Fibroblast of pulmonary artery (primary cell): ENCODE measurements at regions not wholly inside any gene's neighbourhood (a gene's known extent, or its start where the extent isn't known, plus 50 kb on each side); places are given as distances from the start of the nearest gene placed in this dataset.

Experiments
- DNase-seq: peaks from one replicate; pipeline ENCODE4 v3.0.0-alpha.2; 2010; ENCODE audit warnings: low read depth
- H3K4me3 ChIP-seq: replicated peaks from 2 replicates; pipeline ENCODE4 v1.5.1; 2011; ENCODE audit warnings: low read depth, mild to moderate bottlenecking, control low read depth, low read length, moderate library complexity
- CTCF ChIP-seq: IDR thresholded peaks from 2 replicates; pipeline ENCODE4 v1.5.1; 2011; ENCODE audit warnings: mild to moderate bottlenecking, control low read depth, low read length, inconsistent platforms; ENCODE audit errors: missing control alignments

- DNase-seq, result no peak
- no peak overlapping the region for H3K4me3 ChIP-seq
- TF ChIP-seq CTCF, result no peak
Measured at GRCh38 chr7:46143421-46143820, 222.3 kb upstream of the IGFBP3 start.

- TF ChIP-seq CTCF, result no peak
- H3K4me3 ChIP-seq, result no peak overlapping the region
- peak; percentile 71 for DNase-seq
Measured at GRCh38 chr7:46139079-46139478, 218.0 kb upstream of the IGFBP3 start.

- no peak overlapping the region for H3K4me3 ChIP-seq
- DNase-seq, result no peak
- no peak for TF ChIP-seq CTCF
Measured at GRCh38 chr7:46137725-46138124, 216.7 kb upstream of the IGFBP3 start.

- no peak overlapping the region for H3K4me3 ChIP-seq
- DNase-seq, result no peak
- TF ChIP-seq CTCF, result no peak
Measured at GRCh38 chr7:46135557-46135956, 214.5 kb upstream of the IGFBP3 start.

- DNase-seq, result no peak
- TF ChIP-seq CTCF, result no peak
- H3K4me3 ChIP-seq, result no peak overlapping the region
Measured at GRCh38 chr7:46134795-46135194, 213.7 kb upstream of the IGFBP3 start.

GRCh38 chr7:46134385-46134784 is 213.3 kb upstream of the IGFBP3 start:
- TF ChIP-seq CTCF, result no peak
- DNase-seq, result no peak
- H3K4me3 ChIP-seq, result no peak overlapping the region

- no peak overlapping the region for H3K4me3 ChIP-seq
- no peak for TF ChIP-seq CTCF
- DNase-seq, result no peak
Measured at GRCh38 chr7:46133751-46134150, 212.7 kb upstream of the IGFBP3 start.
